DOHH2 (cell line): ENCODE measurements at regions not wholly inside any gene's neighbourhood (a gene's known extent, or its start where the extent isn't known, plus 50 kb on each side); places are given as distances from the start of the nearest gene placed in this dataset.

ENCODE experiments used
- H3F3A ChIP-seq: fragments of 200-600 bp; sonication (generic), shearing (Covaris generic); 2 replicates; pipeline ENCODE4 v1.6.0; 2016; ENCODE audit warnings: antibody characterized with exemption, mild to moderate bottlenecking; ENCODE audit not compliant: control insufficient read depth, insufficient read depth
- H3K27ac ChIP-seq: fragments of 200-600 bp; sonication (generic); 2 replicates; pipeline ENCODE4 v1.5.1; 2014; ENCODE audit warnings: low read depth, mild to moderate bottlenecking, low read length, moderate library complexity
- H3K27me3 ChIP-seq: fragments of 200-600 bp; sonication (generic); 2 replicates; pipeline ENCODE4 v1.6.1; 2014; ENCODE audit warnings: mild to moderate bottlenecking, low read length, mixed read lengths; ENCODE audit not compliant: control insufficient read depth
- H3K36me3 ChIP-seq: fragments of 200-600 bp; sonication (generic); 2 replicates; pipeline ENCODE4 v1.6.1; 2014; ENCODE audit warnings: mild to moderate bottlenecking, low read length, moderate library complexity, mixed read lengths; ENCODE audit not compliant: control insufficient read depth
- H3K4me1 ChIP-seq: fragments of 200-600 bp; sonication (generic); 2 replicates; pipeline ENCODE4 v1.6.1; 2014; ENCODE audit warnings: mild to moderate bottlenecking, low read length, mixed read lengths; ENCODE audit not compliant: control insufficient read depth
- H3K4me2 ChIP-seq: fragments of 200-600 bp; sonication (generic); 2 replicates; pipeline ENCODE4 v1.6.0; 2014; ENCODE audit warnings: mild to moderate bottlenecking, low read length, moderate library complexity
- H3K4me3 ChIP-seq: fragments of 200-600 bp; sonication (generic); 2 replicates; pipeline ENCODE4 v1.5.1; 2014; ENCODE audit warnings: mild to moderate bottlenecking, low read length, mixed read lengths
- H3K79me2 ChIP-seq: fragments of 200-600 bp; sonication (generic); 2 replicates; pipeline ENCODE4 v1.6.1; 2014; ENCODE audit warnings: mild to moderate bottlenecking, low read length, mixed read lengths; ENCODE audit not compliant: control insufficient read depth
- H3K9me2 ChIP-seq: fragments of 200-600 bp; sonication (generic); replicated peaks from 2 replicates; pipeline ENCODE4 v1.6.1; 2014; ENCODE audit warnings: mild to moderate bottlenecking, low read length, mixed read lengths; ENCODE audit not compliant: control insufficient read depth
- H3K9me3 ChIP-seq: fragments of 200-600 bp; sonication (generic); 2 replicates; pipeline ENCODE4 v1.6.1; 2014; ENCODE audit warnings: antibody characterized with exemption, low read length, mixed read lengths; ENCODE audit not compliant: control insufficient read depth, insufficient read depth
- H4K20me1 ChIP-seq: fragments of 200-600 bp; sonication (generic); 2 replicates; pipeline ENCODE4 v1.6.0; 2014; ENCODE audit warnings: low read depth, mild to moderate bottlenecking, antibody characterized with exemption, low read length, moderate library complexity; ENCODE audit not compliant: control insufficient read depth, insufficient read depth
- EZH2phosphoT487 ChIP-seq: fragments of 200-600 bp; sonication (generic); IDR thresholded peaks from 2 replicates; pipeline ENCODE4 v1.6.1; 2017; ENCODE audit warnings: borderline replicate concordance, mild to moderate bottlenecking, antibody characterized with exemption, low read length, moderate library complexity, mixed read lengths
- TF ChIP-seq, protein P1 (sequence below): fragments of 200-600 bp; sonication (generic); IDR thresholded peaks from one replicate; pipeline ENCODE4 v1.5.1; 2014; ENCODE audit warnings: antibody characterized with exemption, mild to moderate bottlenecking, low read depth, low read length; ENCODE audit not compliant: poor library complexity, severe bottlenecking

DNA sequence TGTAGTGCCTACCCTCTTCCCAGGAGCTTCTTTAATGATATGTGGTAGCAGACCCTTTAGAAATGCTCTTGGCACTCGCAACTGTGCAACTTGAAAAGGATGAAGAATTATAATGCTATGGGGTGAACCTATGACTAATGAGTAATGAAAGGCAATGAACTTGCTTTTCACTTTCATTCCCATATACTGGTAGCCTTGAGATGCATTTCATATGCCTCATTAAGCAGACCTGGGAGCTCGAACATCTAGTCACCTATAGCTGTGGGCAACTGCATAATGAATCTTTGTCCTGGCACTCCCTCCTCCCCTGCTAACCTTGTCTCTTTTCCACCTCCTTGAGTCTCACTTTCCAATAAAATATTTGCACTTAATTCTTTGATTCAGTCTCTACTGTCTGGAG, 605.9 kb upstream of the DAB2 start:
- Histone ChIP-seq H3K4me2 (no peak overlapping the region), H3K36me3 (no peaks in the 10 kb centered on the region), H3K27me3 (no peaks in the 10 kb centered on the region), H3K27ac (no peak overlapping the region), H3F3A (peaks cover 9% of the 10 kb centered on the region), H3K4me3 (no peak overlapping the region), H3K9me2 (no peaks in the 10 kb centered on the region), H4K20me1 (no peaks in the 10 kb centered on the region), H3K4me1 (peaks cover 32% of the 10 kb centered on the region), H3K79me2 (no peaks in the 10 kb centered on the region), H3K9me3 (no peaks in the 10 kb centered on the region)
- TF ChIP-seq, protein P1, sequence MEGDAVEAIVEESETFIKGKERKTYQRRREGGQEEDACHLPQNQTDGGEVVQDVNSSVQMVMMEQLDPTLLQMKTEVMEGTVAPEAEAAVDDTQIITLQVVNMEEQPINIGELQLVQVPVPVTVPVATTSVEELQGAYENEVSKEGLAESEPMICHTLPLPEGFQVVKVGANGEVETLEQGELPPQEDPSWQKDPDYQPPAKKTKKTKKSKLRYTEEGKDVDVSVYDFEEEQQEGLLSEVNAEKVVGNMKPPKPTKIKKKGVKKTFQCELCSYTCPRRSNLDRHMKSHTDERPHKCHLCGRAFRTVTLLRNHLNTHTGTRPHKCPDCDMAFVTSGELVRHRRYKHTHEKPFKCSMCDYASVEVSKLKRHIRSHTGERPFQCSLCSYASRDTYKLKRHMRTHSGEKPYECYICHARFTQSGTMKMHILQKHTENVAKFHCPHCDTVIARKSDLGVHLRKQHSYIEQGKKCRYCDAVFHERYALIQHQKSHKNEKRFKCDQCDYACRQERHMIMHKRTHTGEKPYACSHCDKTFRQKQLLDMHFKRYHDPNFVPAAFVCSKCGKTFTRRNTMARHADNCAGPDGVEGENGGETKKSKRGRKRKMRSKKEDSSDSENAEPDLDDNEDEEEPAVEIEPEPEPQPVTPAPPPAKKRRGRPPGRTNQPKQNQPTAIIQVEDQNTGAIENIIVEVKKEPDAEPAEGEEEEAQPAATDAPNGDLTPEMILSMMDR, result no peak
- no peak for TF ChIP-seq EZH2phosphoT487

- Histone ChIP-seq H4K20me1 (no peaks in the 10 kb centered on the region), H3K4me1 (peaks cover 32% of the 10 kb centered on the region), H3K4me3 (no peak overlapping the region), H3F3A (peaks cover 9% of the 10 kb centered on the region), H3K27ac (no peak overlapping the region), H3K9me3 (no peaks in the 10 kb centered on the region), H3K79me2 (no peaks in the 10 kb centered on the region), H3K36me3 (no peaks in the 10 kb centered on the region), H3K9me2 (no peaks in the 10 kb centered on the region), H3K4me2 (no peak overlapping the region), H3K27me3 (no peaks in the 10 kb centered on the region)
- TF ChIP-seq, protein P1, result no peak
- TF ChIP-seq EZH2phosphoT487, result no peak
These were observed 605.1 kb upstream of the DAB2 start for GRCh38 chr5:40029711-40030495.

DNA sequence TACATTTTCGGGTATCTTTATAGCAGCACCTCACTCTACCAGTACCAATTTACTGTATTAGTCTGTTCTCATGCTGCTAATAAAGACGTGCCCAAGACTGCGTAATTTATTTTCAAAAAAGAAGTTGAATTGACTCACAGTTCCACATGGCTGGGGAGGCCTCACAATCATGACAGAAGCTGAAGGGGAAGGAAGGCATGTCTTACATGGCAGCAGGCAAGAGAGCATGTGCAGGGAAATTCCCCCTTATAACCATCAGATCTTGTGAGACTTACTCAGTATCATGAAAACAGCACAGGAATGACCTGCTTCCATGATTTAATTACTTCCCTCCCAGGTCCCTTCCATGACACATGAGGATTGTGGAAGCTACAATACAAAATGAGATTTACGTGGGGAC, 602.6 kb upstream of the DAB2 start:
- H3K9me3 ChIP-seq, result no peaks in the 10 kb centered on the region
- no peaks in the 10 kb centered on the region for H3K9me2 ChIP-seq
- peaks cover under 1% of the 10 kb centered on the region for H3F3A ChIP-seq
- no peak overlapping the region for H3K4me2 ChIP-seq
- H3K4me1 ChIP-seq, result peaks cover 8% of the 10 kb centered on the region
- no peaks in the 10 kb centered on the region for H4K20me1 ChIP-seq
- H3K79me2 ChIP-seq, result no peaks in the 10 kb centered on the region
- H3K4me3 ChIP-seq, result no peak overlapping the region
- H3K27ac ChIP-seq, result no peak overlapping the region
- H3K36me3 ChIP-seq, result no peaks in the 10 kb centered on the region
- TF ChIP-seq, protein P1, result no peak
- TF ChIP-seq EZH2phosphoT487, result no peak
- H3K27me3 ChIP-seq, result no peaks in the 10 kb centered on the region
